ENCODE measurements at regions not wholly inside any gene's neighbourhood (a gene's known extent, or its start where the extent isn't known, plus 50 kb on each side); places are given as distances from the start of the nearest gene placed in this dataset.
A peak's percentile ranks its signal among the peaks of the same experiment; 100 is the strongest.
"Not testable (repeated sequence)": the region's sequence is repeated elsewhere in the genome, so short reads cannot be mapped to it uniquely, and the experiment has no call there.

DNA sequence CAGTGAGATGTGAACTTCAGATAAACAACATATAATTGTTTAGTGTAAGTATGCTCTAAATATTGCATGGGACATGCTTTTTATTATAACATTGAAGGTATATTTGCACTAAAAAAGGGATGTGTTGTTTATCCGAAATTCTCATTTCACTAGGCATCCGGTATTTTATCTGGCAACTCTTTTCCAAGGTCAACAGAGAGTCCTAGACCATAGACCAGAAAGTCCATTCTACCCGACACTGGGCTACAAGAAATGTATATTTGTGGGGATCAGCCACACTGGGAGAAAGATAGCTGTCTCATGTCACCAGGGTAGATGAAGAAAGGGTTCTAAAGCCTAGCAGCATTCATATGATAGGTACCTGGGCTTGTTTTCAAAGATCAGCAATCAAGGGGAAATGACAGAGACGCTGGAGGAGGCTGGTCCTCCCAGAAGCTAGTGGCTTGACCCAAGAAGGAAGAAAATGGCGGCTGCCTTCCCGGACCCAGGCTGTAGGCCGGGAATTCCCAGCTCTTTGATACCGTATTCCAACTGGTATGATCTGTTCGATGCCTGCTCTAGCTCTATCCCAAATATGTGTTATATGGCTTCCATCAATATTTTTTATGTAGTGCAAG lies 161.1 kb upstream of the IRF2BP2 start:
- DNase-seq: no peak

DNA sequence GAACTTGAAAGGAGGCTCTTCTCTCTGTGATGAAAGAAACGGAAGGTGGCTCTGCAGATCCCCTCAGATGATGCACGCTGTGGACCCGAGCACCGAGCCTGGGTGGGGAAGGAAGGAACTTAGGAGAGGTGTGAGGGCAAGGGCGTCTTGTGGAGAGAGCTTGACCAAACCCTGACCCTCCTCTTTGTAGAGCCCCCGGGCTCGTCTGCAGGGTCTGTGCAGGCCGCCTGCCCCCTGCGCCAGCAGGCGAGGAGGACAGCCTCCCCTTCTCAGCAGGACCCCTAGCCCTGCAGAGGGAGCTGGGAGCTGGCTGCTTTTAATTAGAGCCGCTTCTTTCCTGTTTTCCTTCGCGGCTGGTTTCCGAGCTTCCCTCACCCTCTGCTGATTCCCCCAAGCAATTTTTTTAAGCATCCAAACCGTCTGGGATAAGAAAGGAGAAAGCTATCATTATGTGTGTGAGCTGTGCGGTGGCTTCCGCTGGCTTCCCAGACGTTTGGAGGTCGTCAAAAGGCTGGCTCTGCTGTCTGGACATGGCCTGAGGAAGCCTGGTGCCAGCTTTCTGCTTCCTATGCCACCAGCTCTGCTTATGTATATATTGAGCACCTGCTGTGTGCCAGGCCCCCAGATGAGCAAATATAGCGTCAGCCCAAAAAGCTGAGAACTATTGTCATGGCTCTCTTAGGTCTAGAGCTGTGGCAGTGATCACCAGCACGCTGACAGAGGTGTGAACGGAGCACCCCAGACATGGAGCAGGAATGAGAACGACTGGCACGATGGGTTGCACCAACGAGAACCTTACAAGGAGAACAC lies 160.2 kb upstream of the IRF2BP2 start:
- DNase-seq: no peak

DNA sequence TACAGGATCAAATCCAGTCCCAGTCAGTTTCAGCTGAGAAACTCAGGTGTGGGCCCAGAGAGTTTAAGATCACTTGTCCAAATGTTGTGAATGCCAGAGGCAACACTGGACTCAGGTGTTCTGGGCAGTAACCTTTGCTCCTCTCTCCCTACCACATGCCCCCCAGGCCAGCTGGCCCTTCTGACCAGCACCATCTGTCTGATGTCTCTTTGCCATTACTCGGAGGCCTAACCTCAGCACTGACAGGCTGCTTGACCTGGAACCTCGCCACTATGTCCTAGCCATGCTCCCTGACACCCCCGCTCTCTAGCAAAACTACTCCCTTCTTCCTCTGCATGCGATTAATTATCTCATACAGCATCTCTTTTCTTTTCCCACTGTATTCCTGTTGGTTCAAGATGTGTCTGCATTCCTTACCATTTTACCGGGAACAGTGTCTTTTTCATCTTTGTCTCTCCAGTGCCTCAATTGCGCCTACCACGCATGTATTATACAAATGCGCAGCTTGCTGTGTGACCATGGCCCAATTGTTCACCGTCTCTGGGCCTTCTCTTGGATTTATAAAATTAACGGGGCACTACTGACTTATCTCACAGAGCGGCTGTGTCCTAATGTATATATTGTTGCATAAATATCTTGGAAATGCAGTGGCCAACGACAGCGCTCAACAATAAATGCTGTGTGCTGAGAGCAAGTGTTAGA lies 159.5 kb upstream of the IRF2BP2 start:
- no peak for DNase-seq

DNA sequence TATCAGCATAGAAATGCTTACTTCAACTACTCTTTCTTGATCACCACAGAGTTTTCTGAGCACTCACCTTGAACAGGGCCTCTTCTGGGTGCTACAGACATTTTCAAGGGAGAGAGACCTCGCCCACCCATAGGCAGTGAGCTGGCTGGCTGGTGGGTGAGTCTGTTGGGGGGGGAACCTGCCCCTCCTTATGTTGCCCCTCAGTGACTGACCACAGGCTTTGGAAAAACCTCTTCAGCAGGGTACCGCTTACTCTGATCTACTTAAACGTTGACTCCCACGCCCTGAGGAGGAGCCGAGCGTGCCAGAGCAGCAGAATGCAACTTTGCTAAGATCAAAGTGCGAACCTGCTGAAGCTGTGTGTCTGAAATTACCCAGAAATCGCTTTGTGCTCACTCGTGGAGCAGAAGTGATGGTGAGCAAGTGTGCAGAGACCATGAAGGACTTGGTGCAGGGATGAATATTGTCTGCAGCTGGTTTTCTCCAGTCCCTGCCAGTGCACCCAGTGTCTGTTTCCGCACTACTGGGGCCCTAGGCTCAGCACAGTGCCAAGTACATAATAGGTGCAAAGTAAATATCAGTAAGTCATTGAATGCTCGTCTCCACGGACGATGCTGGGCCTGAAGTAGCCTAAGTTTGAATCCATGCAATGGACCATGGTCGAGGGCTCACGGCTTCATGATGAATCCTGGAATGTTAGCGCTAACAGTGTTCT lies 158.7 kb upstream of the IRF2BP2 start:
- peak; percentile 53 for DNase-seq

DNA sequence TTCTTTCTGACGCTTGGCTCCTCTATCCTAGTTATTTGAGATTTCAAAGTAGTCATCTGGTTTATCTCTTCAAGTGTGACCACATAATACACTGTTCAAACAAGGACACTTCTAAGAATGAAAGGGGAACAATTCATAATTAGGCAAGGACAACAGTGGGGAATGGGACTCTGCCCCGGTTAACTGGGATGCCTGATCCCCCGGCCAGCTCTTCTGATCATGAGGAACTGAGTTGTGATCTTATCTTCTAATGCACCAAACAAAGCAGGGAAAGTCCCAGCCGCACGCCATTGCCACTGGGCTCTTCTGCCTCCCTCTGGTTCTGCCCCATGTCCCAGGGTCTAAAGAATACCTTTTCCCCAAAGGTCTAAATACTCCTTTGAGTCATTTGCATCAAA lies 158.2 kb upstream of the IRF2BP2 start:
- peak; percentile 32 for DNase-seq

DNA sequence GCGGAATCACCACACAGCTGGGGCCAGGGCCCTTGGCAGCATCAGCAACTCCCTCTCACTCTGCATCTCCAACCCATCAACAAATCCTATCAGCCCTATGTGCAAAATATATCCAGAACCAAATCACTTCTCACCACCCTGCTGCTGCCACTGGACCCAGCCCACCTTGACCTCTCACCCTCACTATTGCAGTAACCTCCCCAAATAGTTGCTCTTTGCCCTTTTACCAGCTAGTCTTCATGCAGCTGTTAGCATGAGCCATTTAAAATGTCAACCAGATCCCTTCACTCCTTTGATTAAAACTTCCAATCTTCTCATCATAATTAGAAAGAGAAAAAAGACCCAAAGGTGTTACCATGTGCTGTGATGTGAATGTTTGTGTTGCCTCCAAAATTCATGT lies 155.7 kb upstream of the IRF2BP2 start:
- no peak for DNase-seq

DNA sequence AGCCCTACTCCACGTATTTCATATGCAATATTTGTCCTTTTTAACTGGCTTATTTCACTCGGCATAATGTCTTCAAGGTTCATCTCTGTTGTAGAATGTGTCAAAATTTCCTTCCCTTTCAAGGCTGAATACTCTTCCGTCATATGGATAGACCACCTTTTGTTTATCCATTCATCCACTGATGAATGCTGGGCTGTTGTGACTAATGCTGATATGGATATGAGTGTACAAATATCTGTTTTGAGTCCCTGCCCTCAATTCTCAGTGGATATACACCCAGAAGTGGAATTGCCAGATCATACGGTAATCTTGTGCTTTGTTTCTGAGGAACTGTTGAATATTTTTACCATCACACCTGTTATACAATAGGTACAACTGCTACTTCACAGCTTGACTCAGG lies 155.2 kb upstream of the IRF2BP2 start:
- no peak for DNase-seq

DNA sequence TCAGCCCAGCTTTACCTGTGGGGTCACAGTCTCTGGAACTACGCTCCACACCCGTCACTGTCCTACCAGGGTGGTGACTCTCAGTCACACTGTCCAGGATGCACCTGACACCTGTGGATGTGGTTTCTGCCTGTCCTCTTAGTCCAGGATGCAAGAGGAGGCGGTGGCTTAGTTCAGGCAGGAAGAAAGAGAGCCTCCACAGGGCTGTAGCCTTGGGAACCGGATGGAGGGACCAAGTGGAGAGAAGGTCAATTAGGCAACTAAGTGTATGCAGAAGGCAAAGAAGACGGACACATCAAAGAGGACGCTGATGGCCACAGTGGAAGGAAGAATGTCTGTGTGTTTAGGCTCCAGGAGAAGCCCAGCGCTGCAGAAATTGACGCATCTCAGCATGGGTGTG lies 153.9 kb upstream of the IRF2BP2 start:
- DNase-seq: no peak

DNA sequence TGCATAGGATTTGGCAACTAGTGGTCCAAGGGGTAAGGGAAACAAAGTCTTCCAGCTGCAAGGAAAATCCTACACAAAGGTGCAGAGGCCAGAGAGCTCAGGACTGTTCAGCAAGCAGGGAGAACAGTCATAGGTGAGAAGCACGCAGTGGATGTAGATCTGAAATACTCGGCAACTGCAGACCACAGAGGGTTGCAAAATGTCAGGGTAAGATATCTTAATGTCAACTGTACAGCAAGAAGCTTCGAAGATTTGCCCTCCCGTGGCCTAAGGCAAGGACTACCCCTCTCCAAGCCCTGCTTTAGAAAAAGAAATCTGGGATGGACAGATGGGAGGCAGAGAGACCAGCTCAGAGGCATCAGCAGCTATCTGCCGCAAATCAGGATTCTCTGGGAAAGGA lies 153.4 kb upstream of the IRF2BP2 start:
- no peak for DNase-seq

DNA sequence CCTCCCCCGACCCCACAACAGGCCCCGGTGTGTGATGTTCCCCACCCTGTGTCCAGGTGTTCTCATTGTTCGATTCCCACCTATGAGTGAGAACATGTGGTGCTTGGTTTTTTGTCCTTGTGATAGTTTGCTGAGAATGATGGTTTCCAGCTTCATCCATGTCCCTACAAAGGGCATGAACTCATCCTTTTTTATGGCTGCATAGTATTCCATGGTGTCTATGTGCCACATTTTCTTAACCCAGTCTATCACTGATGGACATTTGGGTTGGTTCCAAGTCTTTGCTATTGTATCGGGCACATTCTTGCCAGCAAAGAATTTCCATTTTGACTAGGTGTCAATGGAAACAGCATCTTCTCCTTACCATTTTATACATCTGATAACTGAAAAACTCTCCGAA lies 152.1 kb upstream of the IRF2BP2 start:
- DNase-seq: not testable (repeated sequence)

DNA sequence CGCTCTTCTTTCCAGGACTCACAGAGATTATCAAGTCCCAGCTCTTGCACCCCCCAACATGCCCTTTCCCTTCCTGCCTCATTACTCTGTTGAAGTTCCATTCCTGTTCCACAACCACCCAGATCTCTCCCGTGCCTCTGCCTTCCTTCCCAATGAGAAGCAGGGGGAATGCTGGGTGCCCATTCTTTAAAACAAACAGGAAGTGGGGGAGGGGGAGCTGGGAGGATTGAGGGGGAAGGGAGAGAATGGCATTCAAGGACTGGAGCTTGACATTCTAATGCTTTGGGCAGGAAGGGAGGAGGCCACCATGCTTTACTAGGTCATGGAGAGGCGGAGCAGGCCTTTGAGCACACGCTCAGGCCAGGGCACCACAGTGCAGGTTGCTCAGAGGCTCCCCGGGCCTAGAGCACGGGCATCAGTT lies 150.3 kb upstream of the IRF2BP2 start:
- no peak for DNase-seq

DNA sequence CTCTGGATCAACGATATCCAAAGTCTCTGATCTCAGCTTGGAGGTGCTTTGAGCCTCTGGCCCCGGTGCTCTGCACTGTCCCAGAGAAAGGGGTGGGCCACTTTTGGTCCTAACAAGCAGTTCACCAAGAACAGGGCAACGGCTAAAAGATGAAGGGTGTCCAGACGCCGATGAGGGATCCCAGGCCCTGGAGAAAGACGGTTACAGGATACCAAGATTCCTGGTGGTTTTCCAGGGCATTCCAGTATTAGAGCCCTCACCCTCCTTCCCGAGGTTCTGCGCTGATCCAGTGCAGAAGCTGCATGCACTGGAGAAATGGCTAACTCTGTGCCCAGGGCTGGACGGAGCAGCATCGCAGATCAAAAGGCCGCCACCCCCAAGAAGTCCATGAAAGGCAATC lies 149.9 kb upstream of the IRF2BP2 start:
- DNase-seq: no peak

DNA sequence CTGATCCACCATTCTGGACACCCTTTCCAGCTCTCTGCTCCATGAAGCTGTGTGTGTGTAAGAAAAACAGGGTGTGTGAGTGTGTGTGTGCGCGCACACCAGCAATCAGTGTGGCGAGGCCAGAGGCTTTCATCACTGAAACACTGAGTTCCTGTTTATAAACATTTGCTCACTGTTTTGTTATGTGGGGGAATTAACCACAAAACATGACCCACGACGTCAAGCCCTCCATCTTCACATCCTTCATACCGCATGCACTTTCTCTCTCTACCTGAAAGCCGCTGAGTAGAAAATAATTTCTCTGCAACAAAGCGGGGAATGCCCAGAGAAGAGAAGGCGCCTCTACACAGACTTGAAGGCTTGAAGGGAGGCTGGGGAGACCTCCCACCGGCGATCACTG lies 148.9 kb upstream of the IRF2BP2 start:
- DNase-seq: peak; percentile 28

DNA sequence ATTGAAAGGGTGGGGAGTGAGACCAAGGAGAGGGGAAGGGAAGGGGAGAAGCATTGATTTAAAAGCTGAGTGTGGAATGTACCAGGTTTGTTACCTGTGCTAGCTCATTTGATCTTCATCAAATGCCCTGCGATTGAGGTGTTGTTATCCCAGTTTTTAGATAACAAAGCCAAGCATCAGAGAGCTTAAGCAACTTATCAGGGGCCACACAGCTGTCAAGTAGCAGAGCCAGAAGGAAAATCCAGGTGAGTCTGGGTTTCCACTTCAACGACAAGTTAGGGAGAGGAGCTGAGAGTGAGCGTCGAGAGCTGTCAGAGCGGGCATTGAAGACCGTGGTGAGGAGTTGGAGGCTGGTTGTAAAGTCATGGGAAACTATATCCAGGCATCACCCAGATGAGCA lies 146.9 kb upstream of the IRF2BP2 start:
- DNase-seq: no peak

DNA sequence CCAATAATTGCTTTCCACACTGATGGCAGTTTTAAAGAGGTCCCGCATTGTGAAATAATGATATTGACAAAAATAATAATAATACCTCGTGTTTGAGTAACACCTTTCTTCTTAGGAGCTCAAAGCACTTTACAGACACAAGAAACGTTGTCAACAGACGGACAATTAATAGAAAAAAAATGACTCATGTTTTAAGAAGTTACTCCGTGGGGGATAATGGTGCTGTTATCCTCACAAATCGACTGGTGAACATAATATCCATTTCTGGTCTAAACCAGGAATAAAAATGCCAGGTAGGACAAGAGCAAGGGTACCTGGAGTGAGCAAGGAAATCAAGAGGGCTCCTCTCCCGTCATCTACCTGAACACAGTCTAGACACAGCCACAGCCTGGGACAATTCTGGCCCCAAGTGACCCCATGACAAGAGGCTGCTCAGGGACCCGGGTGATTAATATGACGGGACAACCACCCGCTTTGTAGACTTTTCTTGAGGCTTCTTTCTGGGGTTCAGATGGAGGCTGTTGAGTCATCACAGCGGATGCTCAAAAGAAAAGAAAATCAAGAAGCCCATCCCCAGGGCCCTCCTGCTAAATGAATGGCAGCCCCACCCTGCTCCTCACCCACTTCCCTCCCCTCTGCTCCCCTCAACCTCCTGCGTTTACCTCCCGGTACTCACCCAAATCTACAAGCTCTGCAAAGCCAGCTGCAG lies 146.2 kb upstream of the IRF2BP2 start:
- no peak for DNase-seq

DNA sequence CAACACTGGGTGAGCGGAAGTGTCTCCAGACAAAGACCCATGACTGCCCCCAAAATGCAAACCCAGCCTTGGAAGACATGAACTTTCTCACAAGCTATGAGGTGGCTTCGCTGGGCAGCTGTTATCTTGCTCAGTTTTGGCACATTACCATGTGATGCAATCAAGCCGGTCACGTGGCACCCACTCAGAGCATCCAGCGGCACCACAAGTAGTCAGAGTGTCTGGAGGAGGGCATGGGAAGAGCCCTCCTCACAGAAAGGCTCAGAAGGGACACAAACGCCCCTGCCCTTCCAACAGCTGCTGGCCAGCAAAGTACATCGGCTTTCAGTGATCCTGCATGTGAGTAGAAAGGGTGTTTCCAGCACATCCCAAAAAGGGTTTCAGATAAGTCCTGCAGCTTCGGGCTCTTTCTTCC lies 145.5 kb upstream of the IRF2BP2 start:
- no peak for DNase-seq

DNA sequence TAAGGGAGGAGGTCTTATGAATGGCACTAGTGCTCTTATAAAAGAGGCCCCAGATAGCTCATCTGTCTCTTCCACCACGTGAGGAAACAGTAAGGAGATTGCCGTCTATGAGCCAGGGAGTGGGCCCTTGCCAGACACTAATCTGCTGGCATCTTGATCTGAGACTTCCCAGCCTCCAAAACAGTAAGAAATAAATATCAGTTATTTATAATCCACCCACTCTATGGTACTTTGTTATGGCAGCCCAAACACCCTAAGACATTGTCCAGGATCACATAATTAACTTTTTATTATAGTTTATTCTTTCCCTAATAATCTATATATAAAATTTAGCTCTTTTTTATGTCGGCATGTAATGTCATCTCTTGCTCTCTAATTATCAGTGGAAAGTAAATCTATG lies 144.0 kb upstream of the IRF2BP2 start:
- no peak for DNase-seq

DNA sequence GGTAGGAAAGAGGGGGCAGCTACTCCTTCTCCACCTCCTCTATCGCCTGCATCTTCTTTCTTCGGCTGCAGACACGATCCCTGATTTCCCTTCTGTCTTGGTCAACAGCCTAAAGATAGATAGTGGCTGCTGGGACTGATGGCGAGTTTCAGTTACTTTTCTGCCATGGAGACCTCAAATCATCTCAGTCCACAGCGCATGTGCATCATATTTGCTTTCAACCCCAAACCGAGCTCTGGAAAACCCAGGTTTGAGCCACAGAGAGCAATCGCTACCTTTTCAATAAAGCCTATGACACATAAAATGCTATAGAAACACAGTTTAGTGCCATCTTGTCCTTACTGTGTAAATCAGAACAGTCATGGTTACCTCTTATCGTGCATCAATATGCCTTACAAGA lies 142.9 kb upstream of the IRF2BP2 start:
- no peak for DNase-seq

DNA sequence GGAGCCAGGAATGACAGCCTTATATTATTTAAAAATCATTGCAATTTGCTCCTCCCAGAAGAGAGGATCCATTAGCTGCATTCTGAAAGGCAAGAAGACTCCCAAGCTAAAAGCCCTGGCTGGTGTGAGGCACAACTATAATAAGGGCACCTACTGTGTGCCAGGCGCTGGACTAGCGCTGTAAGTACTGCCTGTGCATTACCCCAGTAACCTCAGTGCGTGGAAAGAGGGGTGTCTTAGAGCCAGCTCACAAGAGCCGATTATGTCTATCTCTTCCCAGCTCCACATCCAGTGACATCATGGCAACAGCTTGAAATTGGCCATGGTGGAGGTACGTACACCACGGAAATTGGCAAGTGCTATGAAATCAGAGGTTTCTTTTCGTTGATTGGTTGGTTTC lies 141.7 kb upstream of the IRF2BP2 start:
- DNase-seq: no peak

DNA sequence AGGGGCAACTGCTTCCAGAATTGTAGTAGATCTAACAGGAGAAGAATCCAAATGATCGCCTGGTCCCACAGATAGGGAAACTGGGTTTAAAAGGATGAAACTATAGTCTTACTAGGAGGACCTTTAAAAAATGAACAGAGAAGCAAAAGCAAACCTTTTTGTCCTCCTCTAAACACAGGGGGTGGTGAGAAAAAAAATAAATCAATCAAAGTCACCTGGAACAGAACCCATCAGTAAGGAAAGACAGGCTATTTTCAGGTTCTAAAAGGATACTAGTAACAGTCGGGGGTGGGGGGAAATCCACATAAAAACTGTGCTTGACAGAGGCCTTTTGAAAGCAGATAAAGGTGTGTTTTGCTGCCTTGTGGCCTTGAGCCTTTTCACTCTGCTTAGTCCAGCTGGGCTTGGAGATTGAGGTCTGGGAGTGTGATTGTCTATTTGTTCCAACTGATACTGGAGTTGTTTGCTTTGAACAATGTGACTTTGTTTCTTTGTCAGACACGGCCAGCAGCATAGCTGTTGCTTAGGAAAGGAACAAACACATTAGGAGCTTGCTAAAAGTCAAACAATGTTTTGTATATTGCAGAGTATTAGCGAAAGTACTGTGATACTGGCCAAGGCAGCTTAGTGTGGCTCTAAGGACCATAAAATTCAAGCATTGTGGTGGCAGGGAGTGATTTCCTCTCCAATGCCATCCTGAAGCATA lies 141.1 kb upstream of the IRF2BP2 start:
- no peak for DNase-seq

DNA sequence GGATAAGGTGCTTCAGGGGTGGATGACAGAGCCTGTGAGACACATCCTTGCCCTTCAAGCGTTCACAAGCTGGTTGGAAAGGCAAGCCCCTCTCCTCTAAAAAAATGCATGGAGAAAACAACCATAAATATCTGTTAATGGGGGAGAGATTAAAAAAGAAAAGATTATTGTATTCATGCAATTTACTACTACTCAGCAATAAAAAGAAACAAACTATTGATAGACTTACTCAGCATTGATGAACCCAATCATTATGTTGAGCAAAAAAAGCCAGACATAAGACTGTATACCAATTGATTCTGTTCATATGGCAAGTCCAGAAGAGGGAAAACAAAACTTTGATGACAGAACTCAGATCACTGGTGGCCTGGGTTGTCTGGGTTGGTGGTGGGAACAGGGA lies 138.7 kb upstream of the IRF2BP2 start:
- no peak for DNase-seq

DNA sequence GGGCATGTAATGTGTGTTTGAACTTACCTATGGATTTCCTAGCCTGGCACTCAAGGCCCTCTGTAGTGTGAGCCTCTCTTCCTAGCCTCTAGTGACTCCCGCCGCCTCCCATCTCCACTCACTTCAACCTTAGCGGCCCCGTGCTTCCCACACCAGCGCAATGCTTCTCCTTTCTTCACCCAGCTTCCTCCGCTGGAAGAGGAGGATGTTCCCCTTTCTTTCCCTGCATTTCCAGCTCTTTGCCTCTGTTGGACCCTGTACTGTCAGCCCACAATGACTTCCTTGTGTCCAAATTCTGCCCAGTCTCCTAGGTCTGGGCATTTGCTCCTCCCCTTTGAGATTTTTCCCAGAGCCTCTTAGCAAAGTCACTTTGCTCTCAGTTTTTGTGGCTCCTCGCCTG lies 138.1 kb upstream of the IRF2BP2 start:
- DNase-seq: no peak
